Activated CD4-positive, alpha-beta T cell treated with anti-CD3 and anti-CD28 coated beads for 36 hours (primary cell): ENCODE measurements at regions not wholly inside any gene's neighbourhood (a gene's known extent, or its start where the extent isn't known, plus 50 kb on each side); places are given as distances from the start of the nearest gene placed in this dataset.

Experiments used
- ATAC-seq: fragments of 200-7000 bp; cut with Tn5 transposase; one replicate; pipeline ENCODE4 v1.10.0; 2021; ENCODE audit warnings: mild to moderate bottlenecking, moderate library complexity
- CTCF ChIA-PET: fragments of 350-600 bp; sonication (Branson Sonifier 250); formaldehyde crosslinking; loops from one replicate; lab custom pipeline; 2021; ENCODE audit warnings: antibody characterized with exemption; lab: Charles Lee
- POLR2A ChIA-PET: fragments of 350-600 bp; sonication (Branson Sonifier 250); formaldehyde crosslinking; loops from one replicate; lab custom pipeline; 2021; ENCODE audit warnings: antibody characterized with exemption, inconsistent platforms; lab: Charles Lee
- DNase-seq: peaks from one replicate; pipeline ENCODE4 v3.0.0-alpha.2; 2020
- H3K27ac Mint-ChIP-seq: one replicate; pipeline ENCODE4 v1.8.0; 2021; ENCODE audit warnings: mixed read lengths
- H3K27me3 Mint-ChIP-seq: one replicate; pipeline ENCODE4 v1.8.0; 2021; ENCODE audit warnings: mixed read lengths
- H3K36me3 Mint-ChIP-seq: one replicate; pipeline ENCODE4 v1.8.0; 2021; ENCODE audit warnings: low read depth, mixed read lengths
- H3K4me1 Mint-ChIP-seq: one replicate; pipeline ENCODE4 v1.8.0; 2021; ENCODE audit warnings: mixed read lengths
- H3K4me3 Mint-ChIP-seq: one replicate; pipeline ENCODE4 v1.8.0; 2021; ENCODE audit warnings: mild to moderate bottlenecking, moderate library complexity, mixed read lengths
- H3K9me3 Mint-ChIP-seq: one replicate; pipeline ENCODE4 v1.8.0; 2021; ENCODE audit warnings: low read depth, mixed read lengths
- intact Hi-C, 2 experiments: fragments of 100-400 bp; cut with DNase I in 1 of 2; cut with micrococcal nuclease in 1 of 2; formaldehyde crosslinking; loops; one replicate each; pipeline versions ENCODE4 v1.14.2 to v1.15.1; 2022 to 2024; cut with DNase I, micrococcal nuclease

DNA sequence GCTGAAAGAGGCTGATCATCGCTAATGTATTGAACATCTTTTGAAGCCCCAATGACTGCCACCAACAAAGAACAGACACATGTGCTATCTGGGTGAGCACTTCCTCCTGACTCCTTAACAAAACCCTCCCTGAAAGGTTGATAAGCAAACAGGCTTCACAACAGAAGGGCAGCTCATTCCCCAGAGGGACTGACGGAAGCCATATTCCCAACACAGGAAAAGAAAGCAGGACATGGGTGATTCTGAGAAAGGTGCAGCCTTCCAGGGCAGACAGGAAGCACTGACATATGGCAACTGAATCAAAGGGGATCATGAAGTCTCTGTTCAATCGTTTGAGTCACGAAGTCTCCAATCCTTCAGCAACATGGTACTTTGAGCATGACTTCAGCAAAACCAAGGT is 929.0 kb downstream of the MCTP2 start:
- CTCF ChIA-PET = interaction anchor here (0.7 to 0.8 kb wide), 2 partner anchors 9 to 54 kb away, joined by 3 to 5 read pairs; no protein-coding TSS in a partner anchor
- H3K27ac Mint-ChIP-seq = no peak overlapping the region
- no peaks in the 10 kb centered on the region for H3K36me3 Mint-ChIP-seq
- no peaks in the 10 kb centered on the region for H3K4me1 Mint-ChIP-seq
- no peak for DNase-seq
- ATAC-seq = no peak
- peaks cover 3% of the 10 kb centered on the region for H3K9me3 Mint-ChIP-seq
- H3K4me3 Mint-ChIP-seq = no peak overlapping the region
- POLR2A ChIA-PET = no interaction called here
- H3K27me3 Mint-ChIP-seq = no peaks in the 10 kb centered on the region
- intact Hi-C loops = no loop called here

DNA sequence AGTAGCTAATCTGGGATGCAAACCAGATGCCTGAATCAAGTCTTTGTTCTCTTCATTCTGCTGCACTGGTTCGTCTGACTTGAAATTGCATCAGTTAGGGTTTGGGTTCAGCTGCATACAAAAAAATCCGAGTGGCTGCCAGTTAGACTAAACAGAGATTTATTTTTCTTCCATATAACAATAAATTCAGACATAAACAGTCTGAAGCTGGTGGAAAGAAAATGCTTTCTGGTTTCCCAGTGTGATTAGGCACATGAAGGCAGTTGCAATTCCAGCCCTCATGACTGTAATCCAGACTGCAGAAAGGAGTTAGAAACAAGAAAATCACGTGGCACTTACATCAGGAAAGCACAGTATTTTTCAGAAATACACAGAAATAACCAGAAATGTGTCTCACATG is 930.7 kb downstream of the MCTP2 start:
- peaks cover 1% of the 10 kb centered on the region for H3K27me3 Mint-ChIP-seq
- H3K4me3 Mint-ChIP-seq = no peak overlapping the region
- DNase-seq (no peak), ATAC-seq (no peak)
- H3K9me3 Mint-ChIP-seq = peaks cover 4% of the 10 kb centered on the region
- no peaks in the 10 kb centered on the region for H3K36me3 Mint-ChIP-seq
- no peaks in the 10 kb centered on the region for H3K4me1 Mint-ChIP-seq
- intact Hi-C loops = no loop called here
- ChIA-PET POLR2A (no interaction called here), CTCF (no interaction called here)
- H3K27ac Mint-ChIP-seq = no peak overlapping the region

GRCh38 chr15:95162531-95162930 is 931.2 kb downstream of the MCTP2 start:
- peaks cover 9% of the 10 kb centered on the region for H3K9me3 Mint-ChIP-seq
- intact Hi-C loops = no loop called here
- H3K27me3 Mint-ChIP-seq = peaks cover 4% of the 10 kb centered on the region
- no peak overlapping the region for H3K4me3 Mint-ChIP-seq
- no peak overlapping the region for H3K27ac Mint-ChIP-seq
- ChIA-PET CTCF (no interaction called here), POLR2A (no interaction called here)
- DNase-seq (no peak), ATAC-seq (no peak)
- no peaks in the 10 kb centered on the region for H3K4me1 Mint-ChIP-seq
- no peaks in the 10 kb centered on the region for H3K36me3 Mint-ChIP-seq

DNA sequence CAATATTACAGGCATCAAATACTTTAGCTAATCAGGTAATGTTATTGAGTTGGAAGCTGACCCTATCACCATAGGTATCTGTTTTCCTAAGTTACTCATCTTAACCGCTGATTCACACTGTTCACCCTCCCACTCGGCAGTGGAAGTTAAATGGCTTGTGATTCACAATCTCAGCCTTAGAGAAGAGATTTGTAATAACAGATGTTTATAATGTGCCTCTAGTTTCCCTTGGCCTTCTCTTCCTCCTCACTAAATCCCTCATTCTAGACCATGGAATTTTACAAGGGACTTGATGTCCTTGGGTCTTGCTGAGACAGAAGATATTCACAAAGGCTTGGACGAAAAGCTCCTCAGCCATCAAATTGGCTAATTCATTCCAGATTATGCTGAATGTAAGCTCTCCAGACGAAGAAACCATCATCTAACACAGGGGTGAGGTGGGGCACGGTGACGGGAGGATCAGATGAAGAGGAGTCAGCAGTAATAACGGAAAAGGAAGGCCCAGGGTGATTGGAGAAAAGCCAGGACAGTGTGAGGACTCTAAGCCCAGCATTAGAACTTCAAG is 931.7 kb downstream of the MCTP2 start:
- Mint-ChIP-seq H3K36me3 (no peaks in the 10 kb centered on the region), H3K27ac (no peak overlapping the region), H3K4me1 (no peaks in the 10 kb centered on the region), H3K9me3 (peaks cover 9% of the 10 kb centered on the region), H3K27me3 (peaks cover 4% of the 10 kb centered on the region), H3K4me3 (no peak overlapping the region)
- intact Hi-C loops = no loop called here
- CTCF ChIA-PET = no interaction called here
- ATAC-seq (no peak), DNase-seq (no peak)
- POLR2A ChIA-PET = no interaction called here

DNA sequence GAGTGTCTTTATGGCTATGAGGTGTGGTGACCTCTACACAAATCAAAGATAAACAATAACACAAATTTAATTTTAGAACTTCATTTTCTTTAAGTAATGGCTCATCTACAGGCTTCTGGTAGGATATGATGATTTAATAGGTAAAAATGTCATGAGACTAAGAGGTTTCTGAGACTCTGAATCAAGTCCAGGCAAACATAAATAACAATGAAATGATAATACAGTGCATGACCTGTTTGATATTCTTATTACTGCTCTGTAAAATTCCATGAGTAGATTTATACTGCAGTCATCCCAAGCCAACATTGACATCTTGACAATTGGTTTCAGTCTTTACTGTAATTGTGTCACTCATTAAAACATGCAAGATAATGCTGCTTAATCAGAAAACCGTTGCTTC is 936.8 kb downstream of the MCTP2 start:
- POLR2A ChIA-PET = no interaction called here
- Mint-ChIP-seq H3K27me3 (peaks cover 9% of the 10 kb centered on the region), H3K4me1 (no peaks in the 10 kb centered on the region), H3K4me3 (no peak overlapping the region), H3K9me3 (peaks cover 16% of the 10 kb centered on the region), H3K27ac (no peak overlapping the region), H3K36me3 (no peaks in the 10 kb centered on the region)
- CTCF ChIA-PET = no interaction called here
- intact Hi-C loops = no loop called here
- DNase-seq (no peak), ATAC-seq (no peak)

DNA sequence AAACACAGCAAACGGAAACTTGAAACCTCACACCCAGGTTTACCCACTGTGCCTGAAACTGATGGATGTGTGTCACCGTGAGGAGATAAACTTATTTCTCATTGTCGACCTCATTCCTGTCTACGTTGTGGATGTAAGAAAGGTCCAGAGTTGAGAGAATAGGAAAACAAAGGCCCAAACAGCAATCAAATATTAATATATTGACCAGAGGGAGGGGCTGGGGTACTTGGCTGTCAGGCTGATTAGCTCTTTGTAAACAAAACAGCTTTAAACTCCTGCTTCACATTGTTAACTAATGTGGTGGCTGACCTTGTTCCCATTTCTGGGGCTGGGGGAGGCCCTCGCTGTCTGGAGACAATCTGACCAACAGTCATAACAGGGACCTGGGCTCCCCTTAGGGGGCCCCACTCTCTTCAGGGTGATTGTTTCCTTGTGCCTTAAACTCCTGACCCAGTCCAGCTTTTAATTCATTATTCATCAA is 937.6 kb downstream of the MCTP2 start:
- ATAC-seq = no peak

GRCh38 chr15:95169541-95170459 is 938.4 kb downstream of the MCTP2 start:
- peaks cover 16% of the 10 kb centered on the region for H3K9me3 Mint-ChIP-seq
- no peaks in the 10 kb centered on the region for H3K36me3 Mint-ChIP-seq
- DNase-seq (no peak), ATAC-seq (no peak)
- intact Hi-C loops = no loop called here
- no peak overlapping the region for H3K4me3 Mint-ChIP-seq
- POLR2A ChIA-PET = no interaction called here
- H3K4me1 Mint-ChIP-seq = no peaks in the 10 kb centered on the region
- CTCF ChIA-PET = interaction anchor here (0.9 kb wide), 1 partner anchor 10 kb away, joined by 3 read pairs; no protein-coding TSS in a partner anchor
- peaks cover 9% of the 10 kb centered on the region for H3K27me3 Mint-ChIP-seq
- H3K27ac Mint-ChIP-seq = no peak overlapping the region

More for the DNA sequence above, 937.6 kb downstream of the MCTP2 start:
- Mint-ChIP-seq H3K4me1 (no peaks in the 10 kb centered on the region), H3K9me3 (peaks cover 16% of the 10 kb centered on the region), H3K27me3 (peaks cover 9% of the 10 kb centered on the region), H3K4me3 (no peak overlapping the region), H3K36me3 (no peaks in the 10 kb centered on the region), H3K27ac (no peak overlapping the region)
- ChIA-PET CTCF (interaction anchor here (0.7 to 0.9 kb wide), 2 partner anchors 9 to 302 kb away, joined by 3 read pairs; no protein-coding TSS in a partner anchor), POLR2A (no interaction called here)
- intact Hi-C loops = no loop called here
- DNase-seq = no peak

DNA sequence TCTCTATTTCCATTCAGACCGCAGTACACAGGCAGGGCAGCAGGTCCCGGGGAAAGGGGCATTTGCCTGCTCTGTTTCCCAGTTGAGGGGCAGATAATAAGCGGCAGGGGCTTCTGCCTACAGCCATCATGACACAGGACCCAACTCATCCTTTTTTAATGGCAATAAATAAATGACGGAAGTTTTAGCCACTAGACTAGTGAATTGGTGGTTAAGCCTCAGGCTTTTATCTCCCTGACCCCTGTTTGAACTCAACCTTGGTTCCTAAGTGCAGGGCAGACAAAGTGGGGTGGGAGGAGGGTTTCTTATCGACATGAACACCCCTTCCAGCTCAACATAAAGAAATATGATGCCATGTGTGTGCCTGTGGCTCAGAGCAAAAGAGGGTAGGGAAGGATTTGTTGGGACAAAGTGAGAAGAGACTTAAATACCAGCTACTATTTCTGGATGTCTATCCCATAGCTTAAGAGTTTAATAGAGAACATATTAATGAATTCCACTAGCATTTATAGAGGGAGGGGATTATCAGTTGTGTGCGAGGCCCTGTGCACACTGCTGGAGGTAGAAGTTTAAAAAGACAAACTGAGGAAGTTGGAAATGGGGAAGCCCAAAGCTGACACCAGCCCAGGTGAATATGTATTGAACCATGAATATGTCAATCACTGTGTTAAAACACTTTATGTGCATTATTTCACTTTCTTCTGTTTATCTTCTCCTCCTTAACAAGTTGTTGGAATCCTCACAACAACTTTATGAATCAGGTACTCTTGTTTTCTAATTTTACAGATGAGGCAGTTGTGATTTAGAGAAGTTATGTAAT is 939.4 kb downstream of the MCTP2 start:
- intact Hi-C loops = no loop called here
- Mint-ChIP-seq H3K4me1 (no peaks in the 10 kb centered on the region), H3K4me3 (no peak overlapping the region), H3K27me3 (peaks cover 9% of the 10 kb centered on the region), H3K36me3 (no peaks in the 10 kb centered on the region), H3K27ac (no peak overlapping the region), H3K9me3 (peaks cover 14% of the 10 kb centered on the region)
- ChIA-PET POLR2A (no interaction called here), CTCF (no interaction called here)
- no peak for DNase-seq
- ATAC-seq = no peak

DNA sequence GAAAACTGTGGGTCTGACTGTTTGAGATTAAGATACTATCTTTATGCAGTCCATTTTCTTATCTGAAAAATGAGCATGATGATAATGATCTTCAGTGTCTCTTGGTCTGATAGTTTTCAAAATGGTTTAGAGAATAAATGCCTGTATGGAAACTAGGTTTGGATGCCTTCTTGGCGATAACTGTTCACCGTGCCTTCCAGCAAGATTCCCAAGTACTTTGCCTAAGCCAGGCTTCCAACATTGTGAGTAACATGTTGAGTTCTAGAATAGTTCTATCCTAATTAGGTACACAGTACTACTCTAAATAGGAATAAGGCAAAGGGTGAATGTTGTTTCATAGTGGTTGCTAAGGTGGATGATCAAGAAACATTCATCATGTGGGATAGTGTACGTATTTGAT is 940.2 kb downstream of the MCTP2 start:
- peaks cover 9% of the 10 kb centered on the region for H3K27me3 Mint-ChIP-seq
- CTCF ChIA-PET = no interaction called here
- intact Hi-C loops = no loop called here
- no peaks in the 10 kb centered on the region for H3K4me1 Mint-ChIP-seq
- POLR2A ChIA-PET = no interaction called here
- H3K36me3 Mint-ChIP-seq = no peaks in the 10 kb centered on the region
- H3K27ac Mint-ChIP-seq = no peak overlapping the region
- H3K4me3 Mint-ChIP-seq = no peak overlapping the region
- ATAC-seq = no peak
- peaks cover 14% of the 10 kb centered on the region for H3K9me3 Mint-ChIP-seq
- DNase-seq = no peak

DNA sequence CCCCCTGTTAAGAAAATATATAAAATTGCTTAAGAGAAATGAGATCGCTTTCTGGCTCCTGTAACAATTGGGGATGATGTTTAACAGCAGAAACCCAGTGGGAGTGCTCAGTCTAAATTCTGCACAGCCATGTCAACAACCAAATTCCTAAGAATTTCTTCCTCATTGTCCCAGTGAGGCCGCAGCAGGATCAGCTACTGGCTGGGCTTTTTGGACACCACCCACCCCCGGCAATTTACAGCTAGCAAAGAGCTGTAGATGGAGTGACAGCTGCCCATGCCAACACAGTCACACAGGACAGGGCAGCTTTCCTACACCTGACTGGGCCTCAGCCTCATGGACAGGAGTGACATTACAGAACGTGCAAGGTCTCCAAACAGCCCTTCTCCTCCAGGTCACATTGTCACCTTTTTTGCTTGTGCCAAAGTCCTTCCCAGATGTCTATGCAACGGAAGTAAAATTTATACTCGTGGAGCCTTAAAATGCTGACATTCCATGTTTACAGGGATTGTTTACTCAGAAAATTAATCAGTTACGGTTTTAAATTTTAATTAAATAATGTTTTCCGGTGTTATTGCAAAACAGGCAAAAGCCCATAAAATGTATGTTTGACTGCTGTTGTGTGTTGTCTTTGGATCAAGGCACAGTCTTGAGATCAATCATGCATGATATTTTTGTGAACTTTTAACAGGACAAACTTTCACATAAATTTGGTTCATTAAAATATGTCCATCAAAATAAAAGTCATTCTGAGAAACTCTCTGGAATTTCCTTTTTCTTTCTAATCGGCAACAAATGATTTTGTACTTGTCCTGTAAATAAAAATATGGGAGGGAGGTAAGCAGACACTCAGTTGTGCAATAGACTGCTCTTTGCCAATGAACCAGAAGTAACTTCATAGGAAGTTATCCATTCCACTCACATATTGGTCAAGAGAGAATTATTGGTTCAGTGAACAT is 943.2 kb downstream of the MCTP2 start:
- Mint-ChIP-seq H3K27me3 (peaks cover 7% of the 10 kb centered on the region), H3K4me1 (no peaks in the 10 kb centered on the region), H3K36me3 (no peaks in the 10 kb centered on the region), H3K9me3 (peaks cover 7% of the 10 kb centered on the region), H3K4me3 (no peak overlapping the region), H3K27ac (no peak overlapping the region)
- DNase-seq = no peak
- intact Hi-C loops = no loop called here
- ChIA-PET POLR2A (no interaction called here), CTCF (no interaction called here)
- no peak for ATAC-seq
